Stimulated activated CD8-positive, alpha-beta memory T cell treated with anti-CD3 and anti-CD28 coated beads, Interleukin-12 subunit alpha, Interleukin-12 subunit beta, amount 100 ng/mL, for 24 hours (primary cell): ENCODE measurements at regions not wholly inside any gene's neighbourhood (a gene's known extent, or its start where the extent isn't known, plus 50 kb on each side); places are given as distances from the start of the nearest gene placed in this dataset.

Experiments used
- DNase-seq: peaks from one replicate; pipeline ENCODE4 v3.0.0-alpha.2; 2020; ENCODE audit errors: extremely low read depth

- DNase-seq, result no peak
Measured at GRCh38 chr10:131650771-131651673, 249.8 kb upstream of the PPP2R2D start.

DNA sequence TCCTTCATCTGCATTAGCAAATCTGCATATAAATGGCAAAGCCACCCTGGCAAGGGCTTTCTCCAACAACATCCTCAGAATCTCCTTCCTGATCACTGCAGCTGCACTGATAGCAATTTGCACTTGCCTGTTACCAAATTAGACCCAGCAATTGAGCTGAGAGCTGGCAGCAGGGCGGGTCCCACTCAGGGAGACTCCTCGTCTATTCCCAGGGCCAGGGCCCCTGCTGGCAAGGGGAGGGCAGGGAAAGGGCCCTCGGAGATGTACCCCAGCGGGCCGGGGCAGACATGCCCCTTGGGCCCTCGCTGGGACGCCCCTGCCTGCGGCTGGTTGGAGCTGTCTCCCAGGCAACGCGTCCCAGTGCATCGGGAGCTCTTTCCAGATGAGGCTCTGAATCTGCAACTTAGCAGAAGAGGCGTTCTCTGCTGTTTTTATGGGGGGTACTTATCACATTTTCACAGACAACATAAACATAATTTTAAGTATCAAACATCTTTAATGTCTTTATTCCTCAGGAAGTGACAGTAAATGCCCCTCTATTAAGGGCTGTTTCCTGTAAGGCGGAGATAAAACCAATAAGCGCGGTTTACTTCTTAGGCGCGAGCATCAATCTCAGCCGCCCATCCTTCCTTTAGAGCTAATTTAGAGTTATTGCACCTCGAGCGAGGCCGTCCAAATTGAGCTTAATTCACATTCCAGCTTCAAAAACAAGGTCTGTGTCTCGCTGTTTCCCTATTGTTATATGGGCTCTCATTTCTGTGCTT lies 249.0 kb upstream of the PPP2R2D start:
- DNase-seq, result no peak

- DNase-seq, result no peak
Measured at GRCh38 chr10:131652438-131653139, 248.2 kb upstream of the PPP2R2D start.

DNA sequence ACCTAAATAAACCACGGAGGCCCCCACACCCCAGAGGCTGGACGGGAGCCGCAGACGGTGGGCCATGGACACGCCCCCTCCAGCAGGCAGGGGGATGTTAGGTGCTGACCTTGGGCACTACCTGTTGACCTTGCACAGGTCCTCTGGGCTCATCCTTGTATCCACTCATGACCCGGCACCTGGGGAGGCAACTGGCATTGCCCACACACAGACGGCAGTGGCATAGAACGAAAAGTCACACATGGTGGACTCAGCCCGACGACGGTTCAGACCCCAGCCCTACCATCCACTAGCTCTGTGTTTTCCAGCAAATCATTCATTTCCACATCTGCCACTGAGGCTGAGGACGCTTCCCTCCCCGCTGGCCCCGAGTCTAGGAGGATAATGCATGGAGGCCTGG lies 247.7 kb upstream of the PPP2R2D start:
- DNase-seq, result no peak

DNA sequence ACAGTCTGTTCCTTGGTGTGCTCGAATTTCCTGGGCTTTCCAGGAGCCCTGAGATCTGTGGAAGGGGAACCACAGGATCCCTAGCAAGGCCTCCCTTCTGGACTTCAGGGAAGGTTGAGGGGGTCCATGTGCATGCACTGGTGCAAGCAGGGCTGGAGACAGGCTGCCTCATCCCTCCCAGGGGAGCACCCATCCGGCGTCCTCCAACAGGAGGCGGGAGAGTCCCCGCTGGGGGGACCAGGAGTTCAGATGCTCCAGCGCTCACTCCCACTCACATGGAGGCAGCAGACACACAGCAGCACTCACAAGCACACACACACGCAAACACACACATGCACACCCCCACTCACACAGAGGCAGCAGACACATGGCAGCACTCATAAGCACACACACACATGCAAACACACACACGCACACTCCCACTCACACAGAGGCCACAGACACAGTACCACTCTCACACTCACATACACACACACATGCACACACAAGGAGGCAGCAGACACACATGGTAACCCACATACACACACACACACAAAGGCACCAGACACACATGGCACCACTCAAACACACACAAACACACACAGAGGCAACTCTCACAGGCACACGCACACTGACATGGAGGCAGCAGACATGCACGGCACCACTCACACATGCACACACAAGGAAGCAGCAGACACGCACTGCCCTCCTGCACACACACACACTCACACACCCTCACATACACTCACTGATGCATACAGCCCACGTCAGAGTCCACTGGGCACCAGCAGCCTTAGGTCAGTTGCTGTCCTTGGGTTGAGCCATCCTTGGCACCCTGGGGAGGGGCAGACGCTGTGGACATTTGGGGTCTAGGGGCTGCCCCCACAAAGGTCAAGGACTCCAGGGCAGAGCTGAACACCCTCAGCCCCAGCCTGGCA lies 247.0 kb upstream of the PPP2R2D start:
- no peak for DNase-seq

GRCh38 chr10:131654471-131655087 lies 246.2 kb upstream of the PPP2R2D start:
- DNase-seq, result no peak

DNA sequence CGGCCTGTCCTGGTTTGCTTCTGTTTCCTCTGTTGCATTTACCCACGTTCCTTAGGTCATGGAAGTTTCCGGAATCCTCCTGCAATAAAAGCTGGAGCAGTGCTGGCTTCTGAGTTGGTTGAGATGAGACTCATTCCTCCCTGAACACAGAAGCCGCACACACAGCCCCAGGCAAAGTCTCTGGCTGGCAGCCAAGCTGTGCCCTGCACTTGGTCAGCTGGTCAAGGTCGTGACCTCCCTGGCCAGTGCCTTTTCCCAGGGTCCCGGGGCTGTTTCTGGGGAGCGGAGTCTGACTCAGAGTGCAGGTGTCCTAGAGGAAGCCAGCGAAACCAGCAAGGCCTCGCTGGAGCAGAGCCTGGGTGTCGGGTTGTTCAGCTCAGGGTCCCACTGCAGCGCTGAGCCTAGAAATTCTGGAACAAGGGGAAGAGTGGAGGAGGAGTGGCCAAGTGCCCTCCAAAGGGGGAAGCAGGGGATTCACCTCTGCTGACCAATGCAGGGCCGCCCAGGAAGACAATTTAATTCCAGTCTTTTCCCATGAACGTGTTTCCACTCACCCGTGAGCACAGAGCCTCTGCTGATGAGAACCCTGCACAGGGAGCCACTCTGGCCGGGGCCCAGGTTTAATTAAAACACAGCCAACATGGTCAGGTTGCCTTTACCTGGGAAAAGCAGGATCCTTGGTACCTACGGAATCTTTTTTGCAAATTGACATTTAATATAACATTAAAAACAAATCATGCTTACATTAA lies 245.5 kb upstream of the PPP2R2D start:
- DNase-seq, result no peak

- no peak for DNase-seq
Measured at GRCh38 chr10:131656009-131656408, 244.8 kb upstream of the PPP2R2D start.

- no peak for DNase-seq
Measured at GRCh38 chr10:131656431-131656841, 244.4 kb upstream of the PPP2R2D start.

- no peak for DNase-seq
Measured at GRCh38 chr10:131657318-131657984, 243.4 kb upstream of the PPP2R2D start.

DNA sequence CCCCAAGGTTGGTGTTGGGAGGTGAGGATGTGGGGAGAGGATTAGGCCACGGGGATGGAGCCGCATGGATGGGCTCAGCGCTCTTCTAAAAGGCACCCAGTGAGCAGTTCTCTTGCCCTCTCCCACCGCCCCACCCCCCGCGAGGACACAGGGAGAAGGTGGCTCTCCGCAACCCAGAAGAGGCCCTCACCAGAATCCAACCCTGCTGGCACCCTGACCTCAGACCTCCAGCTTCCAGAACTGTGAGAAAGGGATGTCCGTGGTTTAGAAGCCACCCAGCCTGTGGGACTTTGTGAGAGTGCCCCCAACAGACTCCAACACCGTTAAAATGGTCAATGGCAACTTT lies 242.8 kb upstream of the PPP2R2D start:
- DNase-seq, result no peak

GRCh38 chr10:131658476-131659110 lies 242.2 kb upstream of the PPP2R2D start:
- no peak for DNase-seq

DNA sequence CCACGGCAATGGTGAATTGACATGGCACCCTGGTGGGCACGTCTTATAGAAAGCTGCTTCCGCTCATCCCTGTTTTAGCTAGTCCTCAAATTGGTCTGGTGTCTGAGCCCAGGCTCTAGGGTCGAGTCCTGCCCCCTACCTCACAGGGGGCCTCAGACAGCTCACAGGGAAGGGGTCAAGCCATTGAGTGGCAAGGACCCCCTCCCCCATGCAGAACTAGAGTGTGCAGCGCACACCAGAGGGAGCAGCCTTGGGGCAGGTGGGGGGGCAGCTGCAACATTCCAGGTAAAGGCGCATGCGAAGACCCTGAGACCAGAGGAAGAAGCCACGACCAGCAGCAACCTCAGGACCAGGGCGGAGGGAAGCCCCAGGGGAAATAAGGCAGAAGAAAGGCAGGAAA lies 240.4 kb upstream of the PPP2R2D start:
- no peak for DNase-seq

GRCh38 chr10:131662851-131663250 lies 238.0 kb upstream of the PPP2R2D start:
- no peak for DNase-seq

DNA sequence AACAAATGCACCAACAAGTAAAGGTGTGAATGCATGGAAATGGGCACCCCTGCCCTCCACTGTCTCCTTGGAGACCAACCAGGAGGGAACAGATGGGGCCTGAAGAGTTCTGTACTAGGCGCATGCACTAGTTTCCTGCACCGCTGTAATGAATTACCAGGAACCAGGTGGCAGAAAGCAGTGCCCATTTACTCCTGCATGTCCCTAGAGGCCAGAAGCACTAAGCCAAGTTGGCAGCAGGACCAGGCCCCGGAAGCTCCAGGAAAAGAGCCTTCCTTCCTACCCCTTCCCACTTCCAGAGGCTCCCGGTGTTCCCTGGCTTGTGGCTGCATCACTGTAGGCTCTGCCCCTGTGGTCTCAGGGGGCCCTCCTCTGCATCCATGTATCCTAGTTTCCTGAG lies 237.5 kb upstream of the PPP2R2D start:
- DNase-seq, result no peak

- no peak for DNase-seq
Measured at GRCh38 chr10:131666091-131666490, 234.7 kb upstream of the PPP2R2D start.

- no peak for DNase-seq
Measured at GRCh38 chr10:131667047-131667446, 233.8 kb upstream of the PPP2R2D start.

- DNase-seq, result no peak
Measured at GRCh38 chr10:131667561-131667960, 233.2 kb upstream of the PPP2R2D start.

DNA sequence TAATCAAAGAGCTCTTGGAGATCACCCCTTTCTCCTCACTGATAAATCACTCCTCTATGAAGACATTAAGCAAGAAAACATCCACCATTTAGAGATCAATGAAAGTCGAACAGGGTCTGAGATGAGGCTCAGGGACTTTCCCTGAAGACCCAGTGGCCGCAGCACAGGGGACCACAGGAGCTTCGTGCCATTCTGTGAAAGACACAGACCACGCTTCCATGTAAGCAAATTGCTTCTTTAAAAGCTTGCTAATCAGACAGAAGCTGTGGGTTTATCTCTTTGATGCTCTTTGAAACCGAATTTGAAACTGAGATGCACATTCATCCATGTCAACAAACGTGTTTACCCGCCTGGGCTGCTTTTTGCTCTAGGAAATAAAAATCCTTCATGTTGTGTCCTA lies 231.9 kb upstream of the PPP2R2D start:
- DNase-seq, result no peak
